HPDE6-E6E7 (cell line): ENCODE measurements at regions not wholly inside any gene's neighbourhood (a gene's known extent, or its start where the extent isn't known, plus 50 kb on each side); places are given as distances from the start of the nearest gene placed in this dataset.

Experiments
- DNase-seq: peaks from one replicate; pipeline ENCODE4 v3.0.0; 2011; ENCODE audit warnings: missing footprints; ENCODE audit errors: extremely low spot score

GRCh38 chr13:107477772-107478379 is 737.5 kb downstream of the LIG4 start:
- DNase-seq, result no peak

- DNase-seq, result no peak
These were observed 739.4 kb downstream of the LIG4 start for GRCh38 chr13:107475753-107476453.

- DNase-seq, result no peak
These were observed 742.1 kb downstream of the LIG4 start for GRCh38 chr13:107473253-107473652.

DNA sequence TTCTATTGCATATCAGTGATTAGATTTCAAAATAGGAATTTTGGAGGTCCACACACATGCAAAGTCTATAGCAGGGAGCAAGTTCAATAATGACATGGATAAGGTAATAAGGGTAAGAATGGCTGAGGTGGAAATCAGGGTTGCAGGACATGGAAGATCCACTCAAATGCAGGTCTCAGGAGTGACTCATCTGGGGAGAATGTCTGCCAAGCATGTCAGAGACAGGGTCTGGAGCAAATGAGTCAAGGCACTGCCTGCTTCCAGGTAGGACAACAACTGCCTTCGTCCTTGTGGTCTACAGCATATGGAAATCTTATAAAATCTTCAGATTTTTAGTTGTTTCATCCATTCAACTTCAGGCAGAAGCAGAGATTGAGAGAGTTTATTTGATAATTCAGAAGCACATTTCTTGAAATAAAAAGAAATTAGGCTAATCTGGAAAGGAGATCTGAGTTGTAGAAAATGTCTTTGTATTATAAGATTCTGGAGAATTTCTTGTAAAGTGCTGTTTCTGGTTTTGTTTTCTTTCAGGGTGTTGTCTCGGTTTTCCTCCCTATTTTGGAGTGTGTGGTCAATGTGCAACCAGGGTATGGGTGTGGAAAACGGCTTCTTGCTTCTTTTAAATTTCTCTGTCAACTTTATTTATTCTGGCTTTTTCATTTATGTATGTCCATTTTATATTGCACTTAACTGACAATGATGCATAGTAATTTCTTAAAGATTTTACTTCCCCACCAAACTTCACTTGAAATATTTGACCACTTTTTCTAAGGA is 748.8 kb downstream of the LIG4 start:
- no peak for DNase-seq

DNA sequence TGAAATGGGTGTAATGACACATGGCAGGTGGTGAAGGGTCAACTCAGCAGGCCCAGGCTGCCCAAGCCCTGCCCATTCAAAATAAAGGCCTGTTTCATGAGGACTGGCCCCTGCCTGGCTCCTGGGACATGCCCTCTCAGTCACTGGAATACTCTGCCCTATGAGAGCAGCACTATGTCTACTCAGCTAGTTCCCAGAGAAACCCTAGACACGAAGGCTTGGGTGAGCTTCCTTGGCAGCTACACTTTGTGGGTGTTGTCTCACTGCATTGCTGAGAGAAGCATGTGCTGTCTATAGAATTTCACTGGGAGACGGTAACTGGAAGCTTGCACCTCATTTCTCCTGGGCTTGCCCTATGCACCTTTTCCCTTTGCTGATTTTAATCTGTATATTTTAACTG is 752.8 kb downstream of the LIG4 start:
- DNase-seq, result no peak

DNA sequence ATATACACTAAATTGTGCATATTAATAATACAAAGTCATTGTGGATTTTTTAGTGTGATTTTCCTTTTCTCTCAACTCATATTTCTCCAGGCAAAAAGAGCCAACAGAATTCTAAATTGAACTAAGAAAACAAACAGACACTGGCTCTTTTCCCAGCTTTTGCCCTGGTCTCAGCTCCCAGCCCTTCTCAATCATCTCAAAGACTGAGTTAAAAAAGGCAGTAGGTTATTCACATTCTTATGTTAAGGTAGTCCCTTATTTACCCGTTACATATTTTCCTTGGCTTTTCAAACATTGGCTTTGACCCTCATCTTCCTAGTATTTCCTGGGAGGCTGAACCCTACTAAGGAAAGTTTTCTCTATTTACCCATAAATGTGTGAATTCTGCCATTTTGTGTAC is 753.6 kb downstream of the LIG4 start:
- no peak for DNase-seq

GRCh38 chr13:107459430-107459829 is 755.9 kb downstream of the LIG4 start:
- no peak for DNase-seq

GRCh38 chr13:107458269-107458668 is 757.1 kb downstream of the LIG4 start:
- DNase-seq, result no peak

GRCh38 chr13:107457686-107458085 is 757.6 kb downstream of the LIG4 start:
- no peak for DNase-seq

DNA sequence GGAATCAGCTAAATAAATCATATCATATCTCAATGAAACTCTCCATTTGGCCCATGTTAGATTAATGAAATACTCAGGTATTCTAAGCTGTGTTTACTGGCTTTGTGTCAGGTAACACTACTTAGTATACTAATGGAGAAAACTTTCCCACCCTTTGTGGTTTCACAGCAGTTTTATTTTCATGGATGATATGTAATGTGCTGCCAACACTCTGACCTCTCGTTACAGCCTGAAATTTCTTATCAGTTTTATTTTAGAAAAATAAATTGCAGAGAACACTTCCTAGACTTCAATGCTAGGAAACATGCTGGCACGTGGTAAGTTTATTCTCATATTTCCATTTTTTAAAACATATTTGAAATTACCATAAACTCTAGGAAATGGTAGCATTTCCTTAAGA is 758.9 kb downstream of the LIG4 start:
- no peak for DNase-seq

GRCh38 chr13:107452833-107453232 is 762.5 kb downstream of the LIG4 start:
- DNase-seq, result no peak

DNA sequence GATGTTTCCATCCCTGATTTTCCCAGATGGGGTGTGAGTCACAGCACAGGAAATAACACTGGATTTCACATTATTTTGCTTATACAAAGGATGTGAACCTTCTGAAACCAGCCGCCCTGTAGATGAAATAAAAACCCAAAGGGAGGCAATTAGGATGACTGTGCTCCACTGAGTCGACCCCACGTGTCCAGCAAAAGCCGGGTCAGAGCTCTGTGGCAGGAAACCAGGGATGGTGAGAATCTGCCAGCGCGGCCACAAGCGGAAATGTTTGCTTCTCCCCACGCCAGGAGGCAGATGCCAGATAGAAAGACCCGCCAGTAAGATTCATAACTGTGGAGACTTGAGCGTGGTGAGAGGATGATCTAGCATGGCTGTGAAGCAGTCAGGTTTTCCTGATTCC is 764.4 kb downstream of the LIG4 start:
- DNase-seq, result no peak

GRCh38 chr13:107450431-107450830 is 764.9 kb downstream of the LIG4 start:
- no peak for DNase-seq

DNA sequence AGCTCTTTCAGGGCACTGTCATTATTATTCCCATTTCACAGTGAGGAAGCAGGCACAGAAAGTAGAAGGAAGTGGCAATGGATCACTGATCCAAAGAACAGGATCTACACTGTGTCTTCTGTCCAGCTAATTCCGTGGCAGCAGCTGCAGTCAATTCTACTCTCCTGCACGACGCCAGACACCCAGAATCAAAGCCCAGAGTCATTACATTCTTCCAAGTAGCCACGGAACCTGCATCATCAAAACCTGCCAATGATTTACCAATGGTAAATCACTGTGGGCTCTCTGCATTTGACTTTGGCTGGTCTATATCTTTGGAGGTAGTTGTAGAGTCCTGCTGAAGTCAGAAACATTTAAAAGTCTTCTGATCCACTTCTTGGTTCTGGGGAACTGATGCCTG is 767.7 kb downstream of the LIG4 start:
- no peak for DNase-seq

DNA sequence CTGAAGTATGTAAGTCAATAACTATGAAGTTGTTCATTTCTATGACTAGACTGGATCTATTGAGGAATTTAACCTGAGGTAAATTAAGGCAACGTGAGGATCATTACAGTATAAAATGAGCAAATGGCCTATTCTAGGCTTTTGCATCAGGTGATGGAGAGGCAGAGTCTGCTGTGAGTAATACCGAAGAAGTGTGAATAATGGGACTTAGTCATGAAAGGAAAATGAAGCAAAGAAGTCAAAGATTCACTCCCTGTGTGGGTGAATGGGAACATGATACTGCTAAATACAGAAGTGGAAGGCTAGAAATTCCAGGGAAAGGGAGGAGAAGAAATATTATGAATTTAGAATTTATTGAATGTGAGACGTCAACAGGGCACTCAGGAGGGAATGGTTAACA is 774.1 kb downstream of the LIG4 start:
- DNase-seq, result peak; percentile 11

GRCh38 chr13:107438251-107438650 is 777.1 kb downstream of the LIG4 start:
- no peak for DNase-seq

DNA sequence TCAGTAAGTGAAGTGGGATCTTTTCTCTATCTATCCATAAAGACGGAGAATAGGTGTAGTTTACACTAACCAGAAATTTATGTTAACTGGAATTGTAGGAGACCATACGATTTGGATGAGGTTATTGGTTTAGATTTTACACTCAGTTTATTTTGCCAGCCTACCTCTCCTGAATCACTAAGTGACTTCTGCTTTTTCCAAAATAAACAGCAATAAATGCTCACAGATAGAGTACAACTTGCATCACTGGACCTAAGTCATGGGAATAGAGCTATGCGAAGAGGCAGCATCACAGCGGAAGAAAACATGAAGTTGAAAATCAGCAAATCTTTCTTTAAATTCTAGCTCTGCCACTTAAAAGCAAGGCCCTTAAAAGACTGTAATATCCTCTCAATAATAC is 781.0 kb downstream of the LIG4 start:
- no peak for DNase-seq

GRCh38 chr13:107427536-107427935 is 787.8 kb downstream of the LIG4 start:
- DNase-seq, result no peak

DNA sequence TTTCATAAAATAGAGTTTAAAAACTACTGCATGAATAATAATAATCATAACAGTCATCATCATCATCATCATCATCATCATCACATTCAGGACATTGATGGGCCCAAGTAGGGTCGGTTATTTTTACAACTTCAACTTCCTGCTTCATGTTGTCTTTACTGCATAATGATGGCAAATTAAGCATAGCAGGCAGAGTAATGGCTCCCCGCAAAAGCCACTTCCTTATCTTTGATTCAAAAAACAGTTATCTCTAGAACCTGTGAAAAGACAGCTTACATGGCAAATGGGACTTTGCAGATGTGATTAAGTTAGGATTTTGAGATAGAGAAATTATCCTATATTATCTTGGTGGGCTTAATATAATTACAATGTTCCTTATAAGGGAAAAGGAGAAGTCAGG is 792.9 kb downstream of the LIG4 start:
- DNase-seq, result no peak

DNA sequence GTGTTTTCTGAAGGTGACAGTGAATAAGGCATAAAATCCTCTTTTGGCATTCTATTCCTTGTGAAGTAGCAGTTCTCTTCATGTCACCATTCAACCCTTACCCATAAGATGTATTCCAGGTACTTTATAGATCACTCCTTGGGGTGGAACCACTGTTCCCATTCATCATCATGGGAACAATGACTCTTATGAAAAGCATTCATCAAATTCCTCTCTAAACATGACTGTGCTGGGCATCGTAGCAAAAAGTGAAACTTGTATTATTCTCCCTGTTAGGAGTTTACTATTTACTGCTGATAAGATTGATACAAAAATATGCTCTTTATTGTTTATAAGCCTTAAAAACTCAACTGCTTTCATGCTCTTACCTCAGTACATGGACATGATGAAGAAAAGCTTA is 793.4 kb downstream of the LIG4 start:
- DNase-seq, result no peak

DNA sequence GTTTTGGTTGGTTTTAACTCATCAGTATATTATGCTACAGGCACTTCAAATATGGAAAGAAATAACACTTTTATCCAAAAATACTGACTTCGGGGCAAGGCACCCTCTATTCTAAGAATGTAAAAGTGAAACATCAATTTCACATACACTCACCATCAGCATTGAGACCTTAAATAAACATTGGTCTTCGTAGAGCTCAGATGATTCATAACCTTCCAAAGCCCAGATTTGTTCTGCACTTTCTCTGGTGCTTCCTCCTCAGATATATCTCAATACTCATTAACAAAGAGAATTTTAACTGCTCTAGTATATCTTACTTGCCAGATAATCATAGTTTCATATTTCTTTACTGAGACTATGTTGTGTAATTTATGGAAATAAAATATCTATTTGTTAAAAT is 794.3 kb downstream of the LIG4 start:
- DNase-seq, result no peak

DNA sequence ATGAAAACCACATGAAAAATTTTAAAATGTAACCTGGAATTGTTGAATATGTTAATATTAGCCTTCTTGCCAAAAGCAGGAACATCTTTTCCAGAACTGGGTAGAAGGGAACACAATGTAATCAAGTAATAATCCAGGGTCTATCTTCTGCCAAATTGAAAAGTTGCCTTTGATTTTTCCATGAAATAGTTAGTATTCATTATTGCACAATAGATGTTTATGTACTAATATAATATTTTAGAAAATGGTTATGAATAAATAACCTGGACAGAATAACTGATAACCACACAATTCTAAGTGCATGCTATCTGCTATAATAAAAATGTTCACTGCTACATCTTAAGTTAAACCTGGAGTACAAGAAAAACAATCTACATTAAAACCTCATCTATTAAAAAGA is 802.3 kb downstream of the LIG4 start:
- DNase-seq, result no peak

GRCh38 chr13:107407074-107407473 is 808.3 kb downstream of the LIG4 start:
- DNase-seq, result no peak
